RKO (cell line): ENCODE measurements at regions not wholly inside any gene's neighbourhood (a gene's known extent, or its start where the extent isn't known, plus 50 kb on each side); places are given as distances from the start of the nearest gene placed in this dataset.

Experiments used
- DNase-seq: peaks from one replicate; pipeline ENCODE4 v3.0.0-alpha.2; 2016; ENCODE audit warnings: low spot score

DNA sequence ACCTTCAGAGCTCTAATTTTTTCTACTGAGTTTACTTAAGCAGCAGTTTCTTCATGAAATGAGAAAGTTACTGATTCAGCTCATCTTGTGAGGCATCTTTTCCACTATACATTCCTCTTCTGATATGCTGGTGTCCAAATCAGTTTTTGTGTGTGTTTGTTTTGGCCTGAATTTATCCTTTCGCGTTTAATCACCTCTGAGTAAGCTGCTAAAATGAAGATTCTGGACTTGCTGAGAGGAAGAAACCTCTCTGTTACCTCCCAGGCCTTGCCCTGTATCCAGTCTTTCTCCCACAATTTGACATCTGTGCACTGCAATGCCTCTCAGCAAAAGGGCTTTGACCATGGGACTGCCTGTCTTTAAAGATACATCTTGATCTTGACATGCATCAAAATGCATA lies 536.2 kb upstream of the NRSN1 start:
- DNase-seq: no peak

GRCh38 chr6:23590498-23591126 lies 535.4 kb upstream of the NRSN1 start:
- no peak for DNase-seq

DNA sequence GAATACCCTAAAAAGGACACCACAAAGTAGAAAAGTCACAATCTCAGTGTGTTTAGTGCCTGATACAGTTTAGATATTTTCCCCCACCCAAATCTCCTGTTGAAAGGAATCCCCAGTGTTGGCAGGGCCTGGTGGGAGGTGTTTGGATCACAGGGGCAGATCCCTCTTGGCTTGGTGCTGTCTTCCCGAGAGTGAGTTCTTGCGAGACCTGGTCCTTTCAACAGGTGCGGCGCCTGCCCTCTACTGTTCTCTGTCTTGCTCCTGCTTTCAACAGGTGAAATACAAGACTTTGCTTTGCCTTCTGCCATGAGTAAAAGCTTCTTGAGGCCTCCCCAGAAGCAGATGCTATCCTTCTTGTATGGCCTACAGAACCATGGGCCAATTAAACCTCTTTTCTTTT lies 534.3 kb upstream of the NRSN1 start:
- DNase-seq: no peak

DNA sequence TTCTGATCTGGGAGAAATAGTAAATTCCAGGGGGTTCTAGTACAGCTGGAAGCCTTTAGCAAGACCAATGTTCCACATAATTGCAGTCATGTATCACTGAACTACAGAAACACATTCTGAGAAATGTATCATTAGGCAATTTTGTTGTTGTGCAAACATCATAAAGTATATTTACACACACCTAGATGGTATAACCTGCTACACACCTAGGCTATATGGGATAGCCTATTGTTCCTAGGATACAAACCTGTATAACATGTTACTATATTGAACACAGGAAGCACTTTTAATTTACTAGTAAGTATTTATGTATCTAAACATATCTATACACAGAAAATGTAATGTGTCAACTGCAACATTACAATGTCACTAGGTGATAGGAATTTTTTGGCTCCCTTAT lies 525.9 kb upstream of the NRSN1 start:
- no peak for DNase-seq

DNA sequence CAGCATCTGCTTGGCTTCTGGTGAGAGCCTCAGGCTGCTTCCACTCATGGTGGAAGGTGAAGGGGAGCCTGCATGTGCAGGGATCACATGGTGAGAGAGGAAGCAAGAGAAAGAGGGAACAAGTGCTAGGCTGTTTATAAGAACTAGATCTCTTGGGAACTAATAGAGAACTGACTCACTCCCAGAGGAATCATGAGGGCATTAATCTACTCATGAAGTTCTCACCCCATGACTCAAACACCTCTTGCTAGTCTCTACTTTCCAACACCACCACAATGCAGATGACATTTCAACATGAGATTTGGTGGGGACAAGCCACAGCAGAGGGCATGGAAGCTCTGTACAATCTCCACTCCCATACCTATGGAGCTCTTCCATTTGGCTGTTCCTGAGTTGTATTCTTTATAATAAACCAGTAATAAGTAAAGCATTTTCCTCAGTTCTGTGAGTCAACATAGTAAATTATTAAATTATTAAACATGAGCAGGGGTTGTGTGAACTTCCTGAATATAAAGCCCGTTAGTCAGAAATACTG lies 524.1 kb upstream of the NRSN1 start:
- peak; percentile 19 for DNase-seq

GRCh38 chr6:23608931-23609435 lies 517.0 kb upstream of the NRSN1 start:
- no peak for DNase-seq

DNA sequence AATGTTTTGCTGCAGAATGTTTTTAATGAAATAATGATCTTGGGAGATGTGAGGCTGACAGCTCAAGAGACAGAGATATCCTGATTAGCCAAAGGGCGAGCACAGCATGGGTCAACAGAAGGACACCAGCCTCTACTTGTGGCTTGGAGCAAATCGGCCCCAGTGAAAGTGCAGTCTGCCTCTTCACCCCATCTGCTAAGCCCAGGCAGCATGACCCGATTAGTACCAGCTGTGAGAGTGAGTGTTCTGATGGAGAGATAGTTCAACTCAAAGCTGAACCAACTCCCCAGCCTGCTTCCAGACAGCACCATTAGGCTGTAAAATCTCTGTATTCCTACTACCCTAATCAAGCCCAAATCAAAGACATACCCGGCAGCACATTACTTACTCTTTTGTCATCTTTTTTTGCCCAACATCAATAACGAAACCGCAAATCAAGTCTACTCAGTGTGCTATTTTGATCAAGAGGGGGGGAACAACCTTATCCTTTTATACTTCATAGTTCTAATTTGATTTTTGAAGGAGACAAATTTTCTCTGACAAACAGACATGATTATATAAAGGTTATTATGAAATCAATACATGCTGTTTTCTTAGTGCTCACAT lies 514.1 kb upstream of the NRSN1 start:
- no peak for DNase-seq

DNA sequence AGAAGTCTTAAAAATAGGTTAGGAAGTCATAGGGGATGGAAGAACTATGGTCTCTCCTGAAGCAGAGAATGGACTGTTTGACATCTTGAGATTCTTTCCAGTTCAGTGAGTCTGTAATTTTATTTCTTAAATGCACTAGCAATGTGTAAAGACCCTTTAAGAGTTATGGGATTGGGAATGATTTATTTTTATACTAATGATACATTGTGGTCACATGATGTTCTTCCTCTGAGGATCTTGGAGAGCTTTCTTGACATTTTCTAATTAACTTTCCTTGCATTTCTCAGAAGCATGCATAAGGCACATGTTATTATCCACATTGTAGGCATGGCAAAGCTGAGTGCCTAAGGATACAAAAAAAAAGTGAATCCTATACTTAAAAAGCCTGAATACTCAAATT lies 507.6 kb upstream of the NRSN1 start:
- DNase-seq: no peak

GRCh38 chr6:23620911-23621401 lies 505.1 kb upstream of the NRSN1 start:
- DNase-seq: no peak

GRCh38 chr6:23630726-23631635 lies 495.0 kb upstream of the NRSN1 start:
- DNase-seq: no peak

GRCh38 chr6:23633996-23634395 lies 492.0 kb upstream of the NRSN1 start:
- DNase-seq: no peak

DNA sequence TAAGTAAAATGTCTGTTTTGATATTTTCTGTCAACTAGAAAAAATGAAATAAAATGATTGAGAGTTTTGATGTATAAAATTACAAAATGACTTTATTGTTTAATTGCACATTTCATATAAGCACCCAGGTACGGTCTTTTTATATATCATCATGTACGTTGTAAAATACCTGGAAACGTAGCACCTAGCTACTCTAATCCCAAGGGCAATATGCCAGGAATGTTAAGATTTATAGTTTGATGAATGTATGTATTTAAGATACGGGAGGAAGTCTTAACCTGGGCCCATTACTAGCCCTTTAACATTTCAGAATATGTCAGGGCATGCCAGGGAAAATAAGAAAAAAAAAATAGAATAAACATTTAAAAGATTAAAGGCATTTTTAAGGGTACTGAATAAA lies 490.9 kb upstream of the NRSN1 start:
- no peak for DNase-seq

DNA sequence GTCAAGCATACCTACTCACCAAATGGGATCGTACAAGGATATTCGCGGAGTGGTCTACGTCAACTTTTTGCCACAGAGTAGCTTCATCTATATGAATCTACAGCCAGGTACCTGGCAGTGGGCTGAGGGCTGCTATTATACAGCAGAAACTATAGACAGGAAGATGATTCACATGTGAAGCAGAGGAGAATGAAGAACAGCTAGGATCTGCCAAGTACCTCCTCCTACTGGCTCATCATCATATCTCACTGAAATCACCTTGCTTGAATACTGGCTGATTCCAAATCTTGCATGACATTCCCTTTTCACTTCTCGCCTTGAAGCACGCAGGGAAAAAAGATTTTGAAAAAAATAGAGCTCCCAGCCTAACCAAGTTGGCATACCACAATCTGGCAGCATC lies 488.7 kb upstream of the NRSN1 start:
- peak; percentile 12 for DNase-seq

DNA sequence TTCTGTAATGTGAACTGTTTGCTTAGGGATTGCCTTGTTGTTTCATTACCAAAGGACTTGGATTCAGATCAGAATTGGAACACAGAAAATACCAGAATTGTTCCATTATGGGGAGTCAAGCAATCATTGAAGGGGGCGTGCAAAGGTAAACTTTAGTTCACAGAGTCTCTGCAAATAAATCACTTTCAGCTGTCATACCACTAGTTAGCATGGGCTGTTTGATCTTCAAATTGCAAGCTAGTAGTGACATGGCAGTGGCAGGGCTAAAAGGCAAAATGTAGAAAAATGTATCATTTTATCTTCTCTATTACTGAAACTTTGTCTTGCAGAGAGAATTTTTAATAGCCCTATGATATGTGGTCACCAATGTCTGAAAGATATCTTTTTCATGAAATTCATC lies 483.2 kb upstream of the NRSN1 start:
- DNase-seq: no peak

- no peak for DNase-seq
Observed at GRCh38 chr6:23647045-23647444, 479.0 kb upstream of the NRSN1 start.

DNA sequence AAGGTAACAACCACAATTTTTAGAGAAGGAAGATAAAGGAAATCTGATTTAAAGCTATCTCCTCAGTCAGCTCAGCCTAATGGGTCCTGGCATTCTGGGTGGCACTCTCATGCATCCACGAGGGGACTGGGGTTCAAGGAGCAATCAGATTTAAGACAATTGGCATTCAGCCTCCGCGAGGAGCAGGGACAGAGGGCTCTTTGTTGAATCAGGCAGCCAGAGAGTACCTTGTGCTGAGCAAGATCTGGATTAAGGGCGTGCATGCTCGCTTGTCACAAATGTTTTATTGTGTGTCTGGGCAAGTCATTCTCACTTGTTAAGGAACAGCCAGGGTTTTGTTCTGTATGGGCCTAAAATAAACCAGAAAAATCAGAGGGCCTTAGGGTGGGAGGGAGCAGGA lies 475.3 kb upstream of the NRSN1 start:
- DNase-seq: no peak

- DNase-seq: peak; percentile 11
Observed at GRCh38 chr6:23654745-23655144, 471.3 kb upstream of the NRSN1 start.

DNA sequence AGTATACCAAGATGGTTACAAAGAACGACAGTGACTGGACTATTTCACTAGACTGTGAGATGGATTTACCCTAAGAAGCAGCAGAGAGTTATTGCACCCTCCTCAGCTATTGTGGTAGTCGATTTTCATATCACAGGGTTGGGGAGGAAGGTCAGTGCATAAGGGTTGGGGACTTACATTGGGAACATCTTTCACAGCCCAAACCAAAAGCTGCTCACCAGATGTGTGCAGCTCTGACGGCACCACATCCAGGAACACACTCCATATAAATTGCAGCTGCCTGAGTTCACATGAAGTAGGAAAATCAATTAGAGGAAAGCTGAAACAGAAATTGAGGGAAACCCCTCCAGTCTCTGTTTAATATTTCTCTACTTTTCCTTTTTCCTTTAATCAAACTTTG lies 470.5 kb upstream of the NRSN1 start:
- no peak for DNase-seq

DNA sequence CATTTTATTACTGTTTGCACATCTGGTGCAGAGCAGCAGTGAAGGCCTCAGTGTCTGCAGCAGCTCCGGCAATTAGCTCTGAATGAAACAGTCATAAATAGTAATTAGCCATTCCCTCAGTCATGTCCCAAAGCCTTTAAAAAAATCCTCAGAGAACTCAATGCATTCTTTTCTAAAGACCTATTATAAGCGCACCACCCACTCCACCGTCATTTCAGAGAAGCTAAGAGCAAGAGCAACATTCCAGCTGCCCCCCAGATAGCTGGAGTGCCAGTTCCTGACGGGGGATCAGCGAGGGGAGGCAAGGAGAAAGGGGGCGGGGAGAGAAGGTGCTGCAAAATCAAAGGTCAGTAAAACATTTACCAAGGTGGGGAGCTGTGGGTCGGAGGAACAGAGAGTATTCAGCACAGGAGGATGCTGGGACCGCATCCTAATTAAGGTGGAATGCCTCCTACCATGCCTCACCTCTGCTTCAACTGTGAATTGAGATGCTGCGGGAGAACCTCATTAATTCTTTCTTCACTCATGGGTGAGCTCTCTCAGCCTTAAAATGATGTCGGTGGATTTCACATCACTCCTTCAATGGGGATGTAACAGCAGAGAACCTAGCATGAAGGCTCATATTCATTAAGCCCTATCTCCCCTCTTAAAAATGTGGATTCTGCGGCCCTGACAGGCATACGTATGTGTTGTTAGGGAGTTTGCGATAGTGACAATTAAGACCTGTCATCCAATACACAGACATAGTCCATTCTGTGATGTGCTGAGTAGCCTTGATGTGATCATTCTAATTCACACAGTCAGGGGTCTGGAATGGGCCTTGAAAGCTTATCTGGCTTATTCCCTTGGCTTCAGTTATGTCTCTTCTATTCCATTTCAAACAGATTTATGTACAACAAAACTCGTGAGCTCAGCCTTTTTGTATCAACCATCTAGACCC lies 469.5 kb upstream of the NRSN1 start:
- no peak for DNase-seq

GRCh38 chr6:23659125-23659524 lies 466.9 kb upstream of the NRSN1 start:
- DNase-seq: peak; percentile 41

GRCh38 chr6:23661549-23661948 lies 464.5 kb upstream of the NRSN1 start:
- no peak for DNase-seq
